Keratinocyte (primary cell): ENCODE measurements at regions not wholly inside any gene's neighbourhood (a gene's known extent, or its start where the extent isn't known, plus 50 kb on each side); places are given as distances from the start of the nearest gene placed in this dataset.

ENCODE experiments used
- CTCF ChIP-seq, 3 experiments: IDR thresholded peaks in 1 of 3; conservative IDR thresholded peaks in 1 of 3; optimal IDR thresholded peaks in 1 of 3; 2 replicates in 2 of 3; 3 replicates in 1 of 3; pipeline versions ENCODE3 to v1.5.1; 2011; ENCODE audit warnings: low read length in 3 of 3, mild to moderate bottlenecking in 3 of 3, moderate library complexity in 2 of 3, control low read depth in 1 of 3, inconsistent platforms in 1 of 3; ENCODE audit not compliant: insufficient read depth in 2 of 3; ENCODE audit errors: extremely low read depth in 1 of 3
- EZH2 ChIP-seq: IDR thresholded peaks from one replicate; pipeline ENCODE4 v1.6.1; 2012; ENCODE audit warnings: inconsistent platforms, mild to moderate bottlenecking, low read length, moderate library complexity

- TF ChIP-seq CTCF (optimal IDR thresholded peaks at IDR 0.05 in 1 of 3, IDR thresholded peaks at IDR 0.05 in 1 of 3, conservative IDR thresholded peaks at IDR 0.05 in 1 of 3; ENCODE audit: extremely low read depth in 1 of 3, insufficient read depth in 2 of 3, low read length in 3 of 3) (no peak), EZH2 (no peak)
These were observed 155.8 kb upstream of the CT83 start for GRCh38 chrX:116618546-116618945.
